ENCODE measurements at regions not wholly inside any gene's neighbourhood (a gene's known extent, or its start where the extent isn't known, plus 50 kb on each side); places are given as distances from the start of the nearest gene placed in this dataset.

DNA sequence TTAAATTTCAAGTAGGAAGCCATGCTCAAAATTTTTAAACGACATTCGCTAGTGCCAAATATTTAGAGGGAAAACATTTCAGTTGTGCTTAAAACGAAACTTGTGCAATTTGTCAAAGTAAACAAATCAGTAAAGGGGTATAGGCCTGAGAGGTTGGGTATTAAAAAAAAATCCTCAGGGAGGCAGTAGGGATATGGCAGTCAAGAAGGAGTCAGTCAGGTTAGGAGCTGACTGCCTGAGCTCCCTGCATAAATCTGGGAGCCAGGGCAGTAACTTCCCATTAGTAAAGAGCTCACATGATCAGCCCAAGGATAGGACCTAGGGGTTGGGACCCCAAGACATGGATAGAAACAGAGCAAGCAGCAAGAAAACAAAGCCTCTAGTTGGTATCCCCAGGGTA, 120.7 kb upstream of the STAC start:
- no peaks in the 10 kb centered on the region for H3K27me3 ChIP-seq
- H3K36me3 ChIP-seq, result no peaks in the 10 kb centered on the region
- no peaks in the 10 kb centered on the region for H3K4me1 ChIP-seq
- TF ChIP-seq POLR2AphosphoS5 (IDR thresholded peaks at IDR 0.05; ENCODE audit: insufficient read depth in 1 of 2, low read depth in 1 of 2), result no peak
- TF ChIP-seq POLR2A (IDR thresholded peaks at IDR 0.05), result no peak
- TF ChIP-seq, protein P1, sequence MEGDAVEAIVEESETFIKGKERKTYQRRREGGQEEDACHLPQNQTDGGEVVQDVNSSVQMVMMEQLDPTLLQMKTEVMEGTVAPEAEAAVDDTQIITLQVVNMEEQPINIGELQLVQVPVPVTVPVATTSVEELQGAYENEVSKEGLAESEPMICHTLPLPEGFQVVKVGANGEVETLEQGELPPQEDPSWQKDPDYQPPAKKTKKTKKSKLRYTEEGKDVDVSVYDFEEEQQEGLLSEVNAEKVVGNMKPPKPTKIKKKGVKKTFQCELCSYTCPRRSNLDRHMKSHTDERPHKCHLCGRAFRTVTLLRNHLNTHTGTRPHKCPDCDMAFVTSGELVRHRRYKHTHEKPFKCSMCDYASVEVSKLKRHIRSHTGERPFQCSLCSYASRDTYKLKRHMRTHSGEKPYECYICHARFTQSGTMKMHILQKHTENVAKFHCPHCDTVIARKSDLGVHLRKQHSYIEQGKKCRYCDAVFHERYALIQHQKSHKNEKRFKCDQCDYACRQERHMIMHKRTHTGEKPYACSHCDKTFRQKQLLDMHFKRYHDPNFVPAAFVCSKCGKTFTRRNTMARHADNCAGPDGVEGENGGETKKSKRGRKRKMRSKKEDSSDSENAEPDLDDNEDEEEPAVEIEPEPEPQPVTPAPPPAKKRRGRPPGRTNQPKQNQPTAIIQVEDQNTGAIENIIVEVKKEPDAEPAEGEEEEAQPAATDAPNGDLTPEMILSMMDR (IDR thresholded peaks at IDR 0.05), result no peak
- no peaks in the 10 kb centered on the region for H3K9me3 ChIP-seq
- no peak overlapping the region for H3K4me3 ChIP-seq
- no peak overlapping the region for H3K27ac ChIP-seq
- intact Hi-C loops (cut with DNase I), result no loop called here
- no peak for DNase-seq (ENCODE audit: extremely low spot score in 2 of 2)

DNA sequence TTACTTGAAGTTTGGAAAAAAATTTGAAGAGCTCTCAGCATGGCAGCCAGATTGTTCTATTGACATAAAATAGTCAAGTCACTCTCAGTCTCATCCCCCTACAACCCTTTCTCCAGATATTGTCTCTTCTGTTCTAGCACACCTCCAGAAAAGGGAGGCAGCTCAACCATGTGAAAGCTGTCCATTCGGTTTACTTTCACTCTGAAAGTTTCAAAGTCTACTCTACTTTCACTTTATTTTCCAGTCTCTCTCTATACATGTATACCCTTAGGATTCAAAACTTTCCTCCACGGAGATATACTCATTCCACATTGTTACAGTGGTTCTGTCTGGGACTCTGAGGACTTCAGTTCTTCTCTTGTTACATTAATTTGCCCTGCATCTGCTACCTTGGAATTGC, 111.0 kb upstream of the STAC start:
- TF ChIP-seq POLR2A (IDR thresholded peaks at IDR 0.05) (no peak), POLR2AphosphoS5 (IDR thresholded peaks at IDR 0.05; ENCODE audit: insufficient read depth in 1 of 2, low read depth in 1 of 2) (no peak)
- TF ChIP-seq, protein P1 (IDR thresholded peaks at IDR 0.05), result no peak
- no peaks in the 10 kb centered on the region for H3K9me3 ChIP-seq
- H3K36me3 ChIP-seq, result no peaks in the 10 kb centered on the region
- DNase-seq (ENCODE audit: extremely low spot score in 2 of 2), result no peak
- intact Hi-C loops (cut with DNase I), result no loop called here
- no peak overlapping the region for H3K4me3 ChIP-seq
- H3K27me3 ChIP-seq, result no peaks in the 10 kb centered on the region
- H3K4me1 ChIP-seq, result no peaks in the 10 kb centered on the region
- no peak overlapping the region for H3K27ac ChIP-seq

DNA sequence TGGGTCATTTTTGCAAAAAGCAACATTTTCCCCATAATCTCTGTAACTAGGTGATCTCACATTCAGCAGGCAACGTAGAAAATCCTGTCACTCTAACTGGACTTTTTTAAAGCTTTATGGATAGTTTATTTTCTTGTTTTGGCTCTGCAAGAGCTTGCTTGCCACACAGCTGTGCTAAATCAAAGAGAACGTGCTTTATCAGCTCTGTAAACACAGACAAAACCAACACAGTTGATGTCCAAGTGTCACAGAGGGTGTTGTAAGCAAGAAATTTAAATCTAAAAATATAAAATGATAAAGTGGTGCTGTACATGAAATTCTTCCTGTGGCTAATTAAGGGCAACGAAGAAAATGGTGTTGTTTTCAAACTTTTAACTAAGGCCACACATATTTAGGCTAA, 97.5 kb upstream of the STAC start:
- H3K4me3 ChIP-seq, result no peak overlapping the region
- DNase-seq (ENCODE audit: extremely low spot score in 2 of 2), result no peak
- intact Hi-C loops (cut with DNase I), result no loop called here
- no peaks in the 10 kb centered on the region for H3K9me3 ChIP-seq
- no peaks in the 10 kb centered on the region for H3K36me3 ChIP-seq
- H3K4me1 ChIP-seq, result no peaks in the 10 kb centered on the region
- no peaks in the 10 kb centered on the region for H3K27me3 ChIP-seq
- no peak overlapping the region for H3K27ac ChIP-seq
- no peak for TF ChIP-seq POLR2A (IDR thresholded peaks at IDR 0.05)
- no peak for TF ChIP-seq POLR2AphosphoS5 (IDR thresholded peaks at IDR 0.05; ENCODE audit: insufficient read depth in 1 of 2, low read depth in 1 of 2)
- TF ChIP-seq, protein P1 (IDR thresholded peaks at IDR 0.05), result no peak

DNA sequence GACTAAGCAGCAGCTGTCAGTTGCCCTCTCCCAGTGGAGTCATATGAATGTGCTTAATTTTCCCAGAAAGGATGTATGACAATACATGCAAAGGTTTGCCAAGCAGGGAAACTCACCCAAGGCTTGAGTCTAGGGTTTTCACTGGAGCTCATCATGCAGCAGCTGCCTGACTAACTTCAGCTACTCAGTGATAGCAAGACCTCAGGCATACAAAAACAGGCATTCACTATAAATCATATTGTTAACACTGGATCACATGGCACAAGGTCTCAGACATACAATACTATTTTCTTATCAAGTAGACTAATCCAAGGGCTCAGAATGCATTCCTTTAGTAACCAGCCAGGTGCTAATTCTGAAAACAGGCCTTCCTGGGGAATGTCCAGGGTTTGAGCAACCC, 85.0 kb upstream of the STAC start:
- intact Hi-C loops (cut with DNase I), result no loop called here
- no peaks in the 10 kb centered on the region for H3K36me3 ChIP-seq
- no peak for DNase-seq (ENCODE audit: extremely low spot score in 2 of 2)
- H3K27ac ChIP-seq, result no peak overlapping the region
- H3K27me3 ChIP-seq, result no peaks in the 10 kb centered on the region
- no peaks in the 10 kb centered on the region for H3K9me3 ChIP-seq
- no peak overlapping the region for H3K4me3 ChIP-seq
- H3K4me1 ChIP-seq, result no peaks in the 10 kb centered on the region
- no peak for TF ChIP-seq POLR2AphosphoS5 (IDR thresholded peaks at IDR 0.05; ENCODE audit: insufficient read depth in 1 of 2, low read depth in 1 of 2)
- no peak for TF ChIP-seq POLR2A (IDR thresholded peaks at IDR 0.05)
- TF ChIP-seq, protein P1 (IDR thresholded peaks at IDR 0.05), result no peak

DNA sequence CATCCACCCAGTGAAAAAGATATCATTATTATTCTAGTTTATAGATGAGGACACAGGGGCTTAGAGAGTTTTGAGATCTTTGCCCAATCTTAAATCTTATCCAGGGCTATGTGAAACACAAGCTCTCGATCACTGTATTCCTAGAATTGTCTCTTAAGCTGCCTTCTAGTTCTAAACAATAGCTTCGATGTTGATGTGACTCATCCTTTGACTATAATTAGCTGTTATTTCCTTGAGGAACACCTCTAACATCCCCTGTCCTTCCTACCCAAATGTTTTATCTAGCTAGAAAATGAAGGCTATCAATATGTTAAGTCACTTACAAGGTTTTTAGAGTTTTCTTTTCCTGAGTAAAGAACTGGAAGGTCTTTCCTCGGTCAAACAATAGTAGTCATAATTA, 83.1 kb upstream of the STAC start:
- intact Hi-C loops (cut with DNase I), result no loop called here
- no peaks in the 10 kb centered on the region for H3K9me3 ChIP-seq

More for the DNA sequence above, 83.1 kb upstream of the STAC start:
- Histone ChIP-seq H3K36me3 (no peaks in the 10 kb centered on the region), H3K4me3 (no peak overlapping the region), H3K4me1 (no peaks in the 10 kb centered on the region), H3K27me3 (no peaks in the 10 kb centered on the region), H3K27ac (no peak overlapping the region)
- no peak for DNase-seq (ENCODE audit: extremely low spot score in 2 of 2)
- TF ChIP-seq, protein P1 (IDR thresholded peaks at IDR 0.05), result no peak
- TF ChIP-seq POLR2AphosphoS5 (IDR thresholded peaks at IDR 0.05; ENCODE audit: insufficient read depth in 1 of 2, low read depth in 1 of 2) (no peak), POLR2A (IDR thresholded peaks at IDR 0.05) (no peak)

All from vagina (tissue), 2 donors.